ENCODE measurements at regions not wholly inside any gene's neighbourhood (a gene's known extent, or its start where the extent isn't known, plus 50 kb on each side); places are given as distances from the start of the nearest gene placed in this dataset.
"Not testable (repeated sequence)": the region's sequence is repeated elsewhere in the genome, so short reads cannot be mapped to it uniquely, and the experiment has no call there.

DNA sequence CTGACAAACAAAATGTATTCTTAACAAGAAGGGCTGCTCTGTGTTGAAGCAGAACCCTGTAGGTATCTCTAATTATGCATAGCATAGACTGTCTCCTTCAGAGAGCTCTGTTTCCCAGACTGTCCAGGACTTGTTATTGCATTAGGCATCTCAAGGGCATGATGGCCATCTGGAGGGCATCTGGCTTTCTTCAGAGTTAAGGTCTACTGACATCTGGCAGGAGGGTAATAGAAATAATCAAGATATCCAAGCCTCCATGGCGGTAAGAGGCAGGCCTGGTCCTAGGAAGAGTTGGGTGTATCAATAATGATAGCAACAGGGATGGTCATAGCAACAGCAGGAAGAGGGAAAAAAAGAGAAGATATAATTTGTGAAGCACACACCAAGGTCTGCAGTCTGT is 161.2 kb downstream of the TTC8 start:
- no peak for DNase-seq (ENCODE audit: low read depth)

DNA sequence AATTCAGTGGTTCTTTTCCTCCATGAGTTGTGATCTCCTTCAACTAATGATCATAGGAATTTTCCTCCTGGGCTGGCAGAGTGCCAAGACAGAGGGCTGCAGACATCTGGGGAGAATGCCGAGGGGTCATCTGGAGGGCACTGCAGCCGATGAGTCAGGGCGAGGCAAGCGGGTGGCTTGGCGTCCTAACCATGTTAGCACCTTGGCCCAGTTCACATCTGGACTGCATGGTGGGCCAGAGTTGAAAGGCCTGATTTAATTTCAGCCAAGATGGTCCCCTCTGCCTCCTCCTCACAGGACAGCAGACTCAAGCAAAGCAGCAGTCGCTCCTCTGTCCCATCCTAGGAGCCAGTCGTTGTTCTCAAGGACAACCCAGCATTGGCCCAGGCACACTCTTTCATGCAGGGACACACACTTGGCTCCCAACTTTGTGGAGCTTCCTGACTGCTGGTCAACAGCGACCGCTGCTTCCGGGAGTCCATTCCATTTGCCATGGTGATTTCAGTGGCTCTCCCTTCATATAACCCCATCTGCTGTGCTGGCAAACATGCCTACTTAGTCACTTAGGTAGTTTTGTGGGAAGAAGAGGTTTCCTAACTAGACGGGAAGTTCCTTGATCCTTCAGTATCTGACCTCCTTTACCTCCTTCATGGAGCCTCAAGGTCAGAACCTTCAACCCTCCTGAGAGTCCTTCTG is 161.8 kb downstream of the TTC8 start:
- DNase-seq (ENCODE audit: low read depth): no peak

DNA sequence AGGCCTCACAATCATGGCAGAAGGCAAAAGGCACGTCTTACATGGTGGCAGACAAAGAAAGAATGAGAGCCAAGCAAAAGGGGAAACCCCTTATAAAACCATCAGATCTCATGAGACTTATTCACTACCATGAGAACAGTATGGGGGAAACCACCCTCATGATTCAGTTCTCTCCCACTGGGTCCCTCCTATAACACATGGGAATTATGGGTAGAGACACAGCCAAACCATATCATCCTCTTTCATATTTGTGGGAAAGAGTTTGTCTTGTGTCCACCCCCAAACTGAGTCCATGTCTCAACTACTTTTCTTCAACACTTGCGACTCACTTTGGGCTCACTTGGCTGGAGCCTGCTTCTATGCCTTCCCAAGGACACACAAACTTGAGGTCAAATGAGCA is 162.5 kb downstream of the TTC8 start:
- DNase-seq (ENCODE audit: low read depth): not testable (repeated sequence)

DNA sequence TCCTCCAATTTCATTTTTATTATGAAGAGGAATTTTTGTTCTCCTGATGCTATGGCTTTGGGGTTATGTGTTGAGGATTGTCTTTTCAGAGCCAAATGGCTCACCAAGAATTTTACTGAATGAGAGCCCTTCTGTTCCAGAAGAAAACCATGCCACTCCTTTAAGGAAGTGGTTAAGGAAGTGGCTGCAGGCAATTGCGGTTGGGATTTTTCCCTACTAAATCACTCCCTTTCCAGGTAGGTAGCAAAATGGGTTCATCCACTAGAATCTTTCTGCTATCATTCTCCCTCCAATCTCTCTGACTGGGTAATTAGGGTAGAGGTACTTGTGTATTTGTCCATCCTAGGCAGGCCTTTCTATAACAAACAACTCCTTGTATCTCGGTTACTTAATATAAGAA is 163.1 kb downstream of the TTC8 start:
- DNase-seq (ENCODE audit: low read depth): no peak

DNA sequence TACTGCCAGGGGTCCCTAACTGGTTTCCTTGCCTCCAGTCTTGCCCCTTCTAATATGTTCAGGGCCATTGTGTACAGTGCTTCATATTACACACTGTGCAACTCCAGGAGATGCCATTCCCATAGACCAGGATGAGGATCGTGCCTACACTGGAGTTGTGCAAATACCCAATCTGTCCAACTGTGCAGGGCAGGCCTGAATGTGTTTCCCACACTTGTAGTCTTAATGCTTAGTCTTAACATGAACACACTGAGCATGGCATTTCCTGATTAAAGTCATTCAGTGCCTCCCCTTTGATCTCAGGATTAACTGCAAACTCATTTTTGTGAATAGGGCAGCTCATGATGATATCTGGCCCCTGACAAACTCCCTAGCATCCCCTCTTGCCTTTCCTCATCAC is 165.5 kb downstream of the TTC8 start:
- no peak for DNase-seq (ENCODE audit: low read depth)

DNA sequence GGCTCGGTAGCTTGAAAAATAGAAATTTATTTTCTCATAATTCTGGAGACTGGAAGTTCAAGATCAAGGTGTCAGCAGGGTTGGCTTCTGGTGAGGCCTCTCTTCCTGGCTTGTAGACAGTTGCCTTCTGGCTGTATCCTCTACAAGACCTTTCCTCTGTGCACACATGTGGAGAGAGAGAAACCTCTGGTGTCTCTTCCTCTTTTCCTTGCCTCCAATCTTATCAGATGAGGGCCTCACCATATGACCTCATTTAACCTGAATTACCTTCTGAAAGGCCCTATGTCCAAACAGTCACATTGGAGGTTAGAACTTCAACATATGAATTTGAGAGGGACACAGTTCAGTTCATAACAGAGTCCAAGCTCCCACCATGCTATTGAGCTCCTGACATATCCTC is 166.4 kb downstream of the TTC8 start:
- no peak for DNase-seq (ENCODE audit: low read depth)

DNA sequence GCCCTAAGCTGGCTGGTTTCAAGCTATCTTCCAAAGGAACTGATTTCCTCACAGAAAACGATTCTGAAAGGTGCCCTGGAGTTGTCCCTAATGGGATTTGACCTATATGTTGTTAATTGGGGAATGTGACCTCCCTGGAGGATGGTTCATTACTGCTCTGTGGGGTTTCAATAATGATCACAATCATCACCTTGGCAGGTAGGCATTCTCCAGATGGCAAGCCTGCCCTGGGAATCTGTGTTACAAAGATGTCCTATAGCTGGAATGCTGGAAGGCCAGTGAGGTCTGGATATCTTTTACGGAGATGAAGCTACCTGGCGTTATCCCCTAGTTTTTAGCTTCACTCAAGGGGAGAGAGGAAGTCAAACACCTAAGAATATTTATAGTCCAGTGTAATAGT is 167.6 kb downstream of the TTC8 start:
- no peak for DNase-seq (ENCODE audit: low read depth)

DNA sequence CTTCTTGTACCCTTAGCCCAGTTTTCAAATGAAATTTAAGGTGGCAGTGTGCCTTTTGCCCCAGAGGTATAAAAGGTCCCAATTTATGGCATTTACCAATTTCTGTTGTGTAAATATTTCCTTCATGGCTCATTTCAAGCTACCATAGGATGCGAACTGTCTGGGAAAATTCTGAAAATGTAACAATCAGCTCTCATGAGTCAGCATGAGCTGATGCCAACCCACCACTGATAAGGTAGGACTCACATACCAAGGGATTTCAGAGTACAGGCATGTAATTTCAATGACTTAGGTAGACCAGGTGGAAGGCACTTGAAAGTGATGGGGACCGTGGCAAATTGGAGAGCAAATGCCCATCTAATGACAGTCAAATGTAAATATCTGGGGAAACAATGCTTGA is 169.5 kb downstream of the TTC8 start:
- DNase-seq (ENCODE audit: low read depth): no peak

DNA sequence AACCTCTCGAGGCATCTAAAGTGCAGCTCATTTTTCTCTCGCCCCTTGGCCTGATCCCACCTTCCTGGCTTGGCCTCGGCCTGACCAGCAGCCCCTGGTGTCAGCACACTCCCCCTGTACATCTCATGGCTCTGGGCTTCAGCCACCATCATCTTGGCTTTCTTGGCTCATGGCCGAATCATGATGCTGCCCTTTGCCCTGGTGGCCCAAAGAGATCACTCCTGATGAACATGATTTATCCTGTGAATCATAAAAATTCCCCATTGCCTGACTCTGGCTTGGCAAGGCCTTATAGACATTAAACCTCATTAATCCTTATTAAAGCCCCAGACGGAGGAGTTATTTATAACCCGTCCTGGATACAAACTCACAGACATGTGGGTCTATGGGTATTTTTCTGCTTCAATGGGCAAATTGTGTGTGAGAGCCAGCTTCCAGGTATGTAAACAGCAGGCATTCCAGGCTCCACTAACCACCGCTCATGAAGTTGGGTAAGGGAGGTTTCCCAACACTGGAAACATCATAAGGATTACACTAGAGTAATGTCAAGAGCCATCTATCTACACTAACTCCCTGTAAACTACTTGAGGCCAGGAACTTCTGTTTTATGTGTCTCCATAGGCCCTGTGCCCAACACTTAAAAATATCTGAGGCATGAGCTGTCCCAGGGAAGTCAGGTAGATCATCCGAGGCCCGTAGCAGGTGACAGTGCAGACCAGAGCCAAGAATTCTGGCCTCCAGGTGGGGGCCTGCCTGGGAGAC is 171.2 kb downstream of the TTC8 start:
- DNase-seq (ENCODE audit: low read depth): peak; percentile 42

DNA sequence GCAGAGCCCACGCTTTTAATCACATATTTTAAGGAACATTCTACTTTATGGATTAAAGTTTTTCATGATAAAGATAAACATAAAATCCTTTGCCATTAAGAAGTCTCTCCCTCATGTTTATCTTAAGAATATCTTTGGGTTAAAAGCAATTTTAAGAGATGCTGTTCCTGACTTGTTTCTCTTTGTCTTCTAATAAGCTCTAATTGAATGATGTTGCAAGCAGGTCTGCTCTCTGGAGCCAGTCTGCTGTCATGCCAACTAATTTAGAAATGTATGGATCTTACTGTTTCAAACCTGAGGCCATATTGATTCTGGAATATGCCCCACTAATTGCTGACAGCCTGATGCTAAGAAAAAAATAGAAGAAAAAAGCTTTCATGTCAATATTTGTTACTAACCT is 173.6 kb downstream of the TTC8 start:
- no peak for DNase-seq (ENCODE audit: low read depth)

DNA sequence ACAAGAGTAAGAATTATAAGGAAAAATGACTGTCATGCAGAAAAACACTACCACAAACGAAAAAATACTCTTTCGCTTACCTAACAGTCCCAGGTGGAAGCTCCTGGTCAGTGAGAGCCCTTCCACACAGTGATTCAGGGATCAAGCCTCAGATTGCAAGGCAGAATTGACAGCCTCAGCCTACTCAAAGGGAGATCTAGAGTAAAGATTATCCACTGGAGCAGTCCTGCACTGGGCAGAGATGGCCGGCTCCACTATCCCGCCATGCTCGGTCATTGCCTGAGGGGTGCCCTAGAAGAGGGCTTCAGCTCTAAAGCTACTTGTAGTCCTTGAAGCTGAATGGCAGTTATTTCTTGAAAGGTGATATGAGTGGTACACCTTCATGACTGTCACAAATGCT is 174.7 kb downstream of the TTC8 start:
- no peak for DNase-seq (ENCODE audit: low read depth)

DNA sequence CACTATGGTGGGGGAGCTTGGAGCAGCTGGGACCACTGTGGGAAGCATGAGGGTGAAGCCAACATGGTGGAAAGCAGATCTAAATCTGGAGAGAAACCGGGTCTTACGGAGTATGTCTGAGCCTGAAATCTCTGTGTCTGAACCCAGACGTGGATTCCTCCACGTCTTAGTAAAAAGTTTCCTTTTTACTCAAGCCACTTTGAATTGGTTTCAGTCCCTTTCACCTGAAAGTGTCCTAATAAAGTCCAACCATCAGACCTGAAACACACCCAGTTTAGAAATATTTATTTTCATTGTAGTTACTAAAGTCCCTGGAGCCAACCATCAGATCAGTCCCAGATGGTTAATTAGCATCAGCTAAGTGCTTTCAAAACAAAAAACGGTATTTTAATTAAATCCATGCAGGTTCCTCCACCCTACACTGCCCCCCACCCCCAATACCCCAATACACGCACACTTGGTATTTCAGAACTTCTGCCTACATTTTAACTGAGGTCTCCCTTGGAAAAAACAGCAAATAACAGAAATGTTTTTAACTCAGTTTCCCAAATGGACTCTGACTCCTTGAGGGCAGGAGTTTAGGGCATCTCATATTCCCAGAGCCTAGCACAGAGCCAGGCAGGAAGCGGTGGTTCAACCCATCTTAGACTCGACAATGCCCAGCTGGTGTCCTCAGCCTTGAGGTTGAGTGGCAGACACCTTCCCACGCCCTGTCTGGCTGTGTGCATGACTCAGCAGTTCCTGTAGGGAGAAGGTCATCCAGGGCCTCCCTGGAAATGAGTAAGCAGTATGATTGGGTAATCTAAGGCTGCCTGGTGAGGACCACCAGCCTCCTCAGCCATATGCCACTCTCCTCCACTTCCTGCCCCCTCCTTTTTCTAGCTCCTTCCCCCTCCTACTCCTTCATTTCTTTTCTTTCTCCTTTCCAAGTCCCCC is 175.8 kb downstream of the TTC8 start:
- peak; percentile 77 for DNase-seq (ENCODE audit: low read depth)

DNA sequence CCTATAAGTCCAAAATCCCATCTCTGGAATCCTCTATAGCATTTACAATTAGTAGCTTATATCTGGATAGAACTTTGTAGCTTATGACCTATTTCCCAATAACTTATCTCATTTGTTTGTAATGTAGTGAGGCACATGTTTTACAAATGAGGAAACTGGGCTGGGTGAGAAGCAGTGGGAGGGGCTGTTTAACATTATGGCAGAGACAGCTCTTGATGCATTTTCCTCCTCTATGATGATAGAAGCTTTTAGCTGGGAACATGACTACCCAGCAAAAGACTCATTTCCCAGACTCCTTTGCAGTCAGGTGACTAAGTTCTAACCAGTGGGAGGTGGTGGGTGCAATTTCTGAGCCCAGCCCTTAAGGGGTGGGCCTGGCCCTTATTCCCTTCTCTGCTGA is 179.7 kb downstream of the TTC8 start:
- no peak for DNase-seq (ENCODE audit: low read depth)

DNA sequence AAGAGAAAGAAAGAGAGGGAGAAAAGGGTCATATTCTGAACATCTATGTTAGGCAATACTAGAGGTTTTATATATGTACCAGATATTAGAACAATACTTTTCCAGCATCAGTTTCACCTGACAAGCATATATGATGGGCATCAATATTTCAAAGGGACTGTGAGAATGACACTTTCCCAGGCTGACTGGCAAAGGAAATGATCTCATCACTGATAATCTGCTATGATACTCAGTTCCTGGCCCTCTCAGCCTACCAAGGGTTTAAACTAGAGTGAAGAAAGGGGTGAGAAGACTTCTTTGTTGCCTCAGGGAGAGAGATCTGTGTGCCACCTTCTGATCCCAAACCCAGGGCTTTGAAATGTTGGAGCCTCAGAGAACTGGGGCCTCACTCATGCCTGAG is 183.5 kb downstream of the TTC8 start:
- no peak for DNase-seq (ENCODE audit: low read depth)

DNA sequence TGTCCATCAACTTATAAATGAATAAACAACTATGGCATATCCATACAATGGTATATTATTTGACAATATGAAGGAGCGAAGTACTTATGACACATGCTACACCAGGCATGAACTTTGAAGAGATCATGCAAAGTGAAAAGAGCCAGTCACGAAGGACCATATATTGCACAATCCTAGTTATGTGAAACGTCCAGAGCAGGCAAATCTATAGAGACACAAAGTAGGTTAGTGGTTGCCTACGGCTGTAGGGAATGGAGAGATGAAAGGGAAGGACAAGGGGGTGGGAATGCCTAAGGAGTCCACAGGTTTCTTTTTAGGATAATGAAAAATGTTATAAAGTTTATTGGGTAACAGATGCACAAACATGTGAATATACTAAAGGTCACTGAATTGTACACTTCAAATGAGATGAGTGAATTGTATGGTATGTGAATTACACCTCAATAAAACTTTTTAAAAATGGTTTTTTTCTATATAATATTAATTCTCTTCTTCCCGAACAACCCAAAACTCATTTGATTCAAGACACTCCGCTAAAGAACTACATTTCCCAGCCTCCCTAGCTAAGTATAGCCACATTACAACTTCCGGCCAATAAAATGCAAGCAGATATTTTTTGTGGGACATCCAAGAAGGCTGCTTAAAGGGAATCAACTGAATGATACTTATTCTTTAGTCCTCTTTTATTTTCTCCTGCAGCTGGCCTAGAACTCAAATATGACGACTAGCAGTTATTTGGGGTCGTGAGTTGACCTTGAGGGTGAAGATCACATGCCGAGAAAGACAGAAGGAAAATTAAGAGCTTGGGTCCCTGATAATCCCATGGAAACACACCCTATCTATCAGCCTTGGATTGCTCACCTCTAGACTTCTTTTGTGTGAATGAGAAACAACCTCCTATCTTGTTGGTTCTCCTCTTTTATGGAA is 187.2 kb downstream of the TTC8 start:
- no peak for DNase-seq (ENCODE audit: low read depth)

DNA sequence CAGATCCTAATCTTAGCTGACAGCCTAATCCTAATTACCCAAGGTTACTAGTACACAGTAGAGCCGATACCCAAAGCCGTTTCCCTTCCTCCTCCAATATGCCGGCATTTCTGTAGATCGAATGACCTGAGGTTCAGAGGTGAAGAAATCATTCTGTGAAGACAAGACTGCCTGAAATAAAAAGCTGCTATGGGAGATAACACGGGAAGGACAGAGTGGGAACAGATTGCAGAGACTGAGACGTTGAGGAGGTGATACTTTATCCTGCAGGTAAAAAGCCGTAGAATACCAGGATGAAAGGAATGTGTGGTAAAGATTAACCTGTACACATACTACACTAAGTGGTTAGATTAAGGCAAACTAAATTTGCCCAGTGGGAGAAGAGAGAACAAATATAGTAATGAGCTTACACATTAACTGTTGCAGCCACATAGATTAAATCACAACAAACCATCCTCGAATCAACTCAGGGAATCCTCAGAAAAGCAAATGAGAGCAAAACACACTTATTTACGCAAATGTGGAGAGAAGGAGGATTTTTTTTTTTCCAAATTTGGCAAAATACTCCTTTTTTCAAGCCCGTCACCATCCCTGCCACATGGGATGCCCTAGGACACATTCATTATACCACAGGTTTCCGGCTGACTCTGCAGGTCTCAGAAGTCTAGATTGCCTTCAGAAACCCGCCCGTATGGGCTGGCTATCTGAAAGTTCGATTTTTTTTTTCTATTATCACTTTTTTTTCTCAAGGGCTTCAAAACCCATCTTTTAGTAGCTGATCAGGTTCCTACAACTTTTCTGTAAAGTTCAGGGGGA is 188.0 kb downstream of the TTC8 start:
- no peak for DNase-seq (ENCODE audit: low read depth)

DNA sequence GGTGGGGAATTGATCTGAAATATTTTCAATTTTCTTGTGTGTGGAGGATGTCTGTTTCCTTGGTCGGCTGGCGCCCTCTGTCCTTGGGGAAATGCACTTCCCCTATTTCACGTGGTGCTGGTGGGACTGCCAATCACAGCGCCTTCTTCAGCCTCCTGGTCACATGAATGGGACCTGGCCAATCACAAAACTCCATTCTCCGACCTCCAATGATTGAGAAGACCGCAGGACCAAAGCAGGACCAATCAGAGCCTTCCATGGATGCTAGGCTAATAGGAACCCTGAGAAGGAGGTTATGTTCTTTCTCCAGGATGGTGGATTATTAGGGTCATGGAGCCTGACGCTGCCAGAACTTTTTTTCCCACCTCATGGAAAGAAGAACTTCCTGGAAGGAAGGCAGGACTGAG is 188.7 kb downstream of the TTC8 start:
- no peak for DNase-seq (ENCODE audit: low read depth)

DNA sequence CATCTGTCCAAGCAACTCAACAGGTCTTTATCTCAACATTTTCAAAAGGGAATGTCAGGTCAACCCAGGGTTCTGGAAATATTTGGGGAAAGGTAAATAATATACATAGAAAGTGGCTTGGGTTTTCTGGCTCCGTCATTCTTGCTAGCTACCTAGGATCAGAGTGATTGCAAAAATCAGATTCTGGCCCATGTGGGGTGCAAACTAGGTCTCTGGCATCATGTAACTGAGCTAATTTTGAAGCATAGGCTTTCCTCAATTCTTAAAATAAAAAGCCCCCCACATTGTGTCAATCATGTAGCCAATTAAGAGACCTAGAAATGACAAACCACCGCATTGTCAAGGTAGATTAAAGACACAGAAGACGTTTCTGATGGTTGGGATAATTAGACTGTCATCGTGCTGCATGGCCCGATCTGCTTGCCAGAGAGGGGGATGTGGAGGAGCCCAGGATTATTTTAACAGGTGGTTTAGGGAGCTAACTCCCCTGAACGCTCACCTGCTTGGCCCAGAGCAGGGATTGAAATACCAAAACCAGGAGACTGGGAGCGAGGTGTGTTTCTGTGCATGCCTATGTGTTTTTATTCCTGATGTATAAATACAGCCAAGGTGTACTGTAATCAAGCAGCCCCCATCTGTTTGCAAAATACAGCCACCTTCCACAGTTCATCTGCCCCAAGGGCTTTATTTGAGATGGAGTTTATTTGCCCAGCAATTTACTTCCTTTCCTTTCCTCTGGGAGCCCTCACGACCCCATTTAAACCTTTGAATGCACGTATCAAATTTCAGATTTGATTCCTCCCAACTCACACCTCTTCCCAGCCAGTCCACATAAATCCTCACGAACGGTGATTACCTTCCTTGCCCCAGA is 189.5 kb downstream of the TTC8 start:
- DNase-seq (ENCODE audit: low read depth): no peak

DNA sequence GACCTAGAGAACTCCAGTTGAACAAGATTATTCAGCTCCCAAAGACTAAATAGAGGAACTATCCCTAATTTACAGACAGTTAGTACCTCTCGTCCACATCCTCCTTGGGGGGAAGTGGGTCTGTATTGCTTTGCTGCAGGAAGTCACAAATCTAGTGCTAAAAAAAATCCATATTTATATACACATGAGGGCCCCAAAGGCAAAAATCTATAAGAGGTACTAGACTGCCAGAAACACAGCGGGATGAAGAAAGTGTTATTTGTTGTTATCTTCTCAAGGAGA is 190.1 kb downstream of the TTC8 start:
- DNase-seq (ENCODE audit: low read depth): no peak

DNA sequence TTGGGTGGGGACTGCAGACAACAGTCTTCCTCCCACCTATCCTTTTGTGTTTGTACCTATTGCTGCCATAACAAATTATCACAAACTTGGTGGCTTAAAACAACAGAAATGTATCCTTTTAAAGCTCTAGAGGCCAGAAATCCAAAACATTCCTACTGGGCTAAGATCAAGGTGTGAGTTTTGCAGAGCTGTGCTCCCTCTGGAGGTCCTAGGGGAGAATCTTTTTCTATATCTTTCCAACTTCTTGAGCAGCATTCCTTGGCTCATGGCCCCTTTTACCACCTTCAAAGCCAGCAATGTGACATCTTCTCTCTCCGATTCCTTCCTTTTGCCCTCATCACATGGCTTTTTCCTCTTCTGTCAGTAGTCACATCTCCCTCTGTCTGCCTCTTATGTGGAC is 190.6 kb downstream of the TTC8 start:
- no peak for DNase-seq (ENCODE audit: low read depth)

Data from stromal cell of bone marrow (primary cell).